ENCODE measurements at regions not wholly inside any gene's neighbourhood (a gene's known extent, or its start where the extent isn't known, plus 50 kb on each side); places are given as distances from the start of the nearest gene placed in this dataset.

- no peak overlapping the region; the same call in 1 of the 2 replicates for H3K4me2 ChIP-seq (ENCODE audit: low read length)
- H3K4me1 ChIP-seq (ENCODE audit: low read length), result no peaks in the 10 kb centered on the region
- peaks cover 9% of the 10 kb centered on the region for H3K27me3 ChIP-seq (ENCODE audit: low read depth, low read length)
- no peak overlapping the region for H3K27ac ChIP-seq (ENCODE audit: low read length)
- H3K36me3 ChIP-seq (replicated peaks; ENCODE audit: low read depth, low read length), result no peaks in the 10 kb centered on the region
- H3K9ac ChIP-seq (ENCODE audit: low read length), result no peak overlapping the region
- H3K4me3 ChIP-seq (ENCODE audit: low read length), result no peak overlapping the region
- TF ChIP-seq CTCF (IDR thresholded peaks at IDR 0.05; ENCODE audit: low read depth, low read length), result peak; percentile 50
- no peak for TF ChIP-seq EZH2phosphoT487 (IDR thresholded peaks at IDR 0.05; ENCODE audit: low read depth)
- no peaks in the 10 kb centered on the region for H3K9me3 ChIP-seq (ENCODE audit: insufficient read depth, low read length)
- H4K20me1 ChIP-seq (ENCODE audit: insufficient read depth, low read length), result no peaks in the 10 kb centered on the region
- peak overlapping the region; percentile 90 for H2AFZ ChIP-seq (ENCODE audit: low read depth, low read length)
- H3K79me2 ChIP-seq (ENCODE audit: low read length), result no peaks in the 10 kb centered on the region
Observed at GRCh38 chr5:173451031-173451430, 122.8 kb upstream of the STC2 start.

- Histone ChIP-seq H3K27ac (ENCODE audit: low read length) (no peak overlapping the region), H3K4me1 (ENCODE audit: low read length) (no peaks in the 10 kb centered on the region), H2AFZ (ENCODE audit: low read depth, low read length) (no peak overlapping the region), H3K27me3 (ENCODE audit: low read depth, low read length) (peaks cover 17% of the 10 kb centered on the region), H3K4me3 (ENCODE audit: low read length) (no peak overlapping the region), H3K9me3 (ENCODE audit: insufficient read depth, low read length) (no peaks in the 10 kb centered on the region), H4K20me1 (ENCODE audit: insufficient read depth, low read length) (no peaks in the 10 kb centered on the region), H3K9ac (ENCODE audit: low read length) (no peak overlapping the region), H3K36me3 (replicated peaks; ENCODE audit: low read depth, low read length) (no peaks in the 10 kb centered on the region), H3K79me2 (ENCODE audit: low read length) (no peaks in the 10 kb centered on the region), H3K4me2 (ENCODE audit: low read length) (no peak overlapping the region)
- TF ChIP-seq CTCF (IDR thresholded peaks at IDR 0.05; ENCODE audit: low read depth, low read length) (no peak), EZH2phosphoT487 (IDR thresholded peaks at IDR 0.05; ENCODE audit: low read depth) (no peak)
Observed at GRCh38 chr5:173450188-173450587, 122.0 kb upstream of the STC2 start.

GRCh38 chr5:173448856-173449255, 120.6 kb upstream of the STC2 start:
- no peak overlapping the region for H3K27ac ChIP-seq (ENCODE audit: low read length)
- no peaks in the 10 kb centered on the region for H4K20me1 ChIP-seq (ENCODE audit: insufficient read depth, low read length)
- no peaks in the 10 kb centered on the region for H3K36me3 ChIP-seq (replicated peaks; ENCODE audit: low read depth, low read length)
- H3K4me1 ChIP-seq (ENCODE audit: low read length), result no peaks in the 10 kb centered on the region
- H3K4me3 ChIP-seq (ENCODE audit: low read length), result no peak overlapping the region
- no peak for TF ChIP-seq EZH2phosphoT487 (IDR thresholded peaks at IDR 0.05; ENCODE audit: low read depth)
- no peak for TF ChIP-seq CTCF (IDR thresholded peaks at IDR 0.05; ENCODE audit: low read depth, low read length)
- H3K9ac ChIP-seq (ENCODE audit: low read length), result no peak overlapping the region
- H3K79me2 ChIP-seq (ENCODE audit: low read length), result no peaks in the 10 kb centered on the region
- H2AFZ ChIP-seq (ENCODE audit: low read depth, low read length), result no peak overlapping the region
- H3K27me3 ChIP-seq (ENCODE audit: low read depth, low read length), result peaks cover 31% of the 10 kb centered on the region
- no peak overlapping the region for H3K4me2 ChIP-seq (ENCODE audit: low read length)
- H3K9me3 ChIP-seq (ENCODE audit: insufficient read depth, low read length), result no peaks in the 10 kb centered on the region

- Histone ChIP-seq H3K4me1 (ENCODE audit: low read length) (no peaks in the 10 kb centered on the region), H3K27me3 (ENCODE audit: low read depth, low read length) (peaks cover 52% of the 10 kb centered on the region), H3K27ac (ENCODE audit: low read length) (no peak overlapping the region), H3K79me2 (ENCODE audit: low read length) (no peaks in the 10 kb centered on the region), H2AFZ (ENCODE audit: low read depth, low read length) (no peak overlapping the region), H3K4me2 (ENCODE audit: low read length) (no peak overlapping the region), H4K20me1 (ENCODE audit: insufficient read depth, low read length) (no peaks in the 10 kb centered on the region), H3K9ac (ENCODE audit: low read length) (no peak overlapping the region), H3K9me3 (ENCODE audit: insufficient read depth, low read length) (no peaks in the 10 kb centered on the region), H3K4me3 (ENCODE audit: low read length) (no peak overlapping the region), H3K36me3 (replicated peaks; ENCODE audit: low read depth, low read length) (no peaks in the 10 kb centered on the region)
- TF ChIP-seq EZH2phosphoT487 (IDR thresholded peaks at IDR 0.05; ENCODE audit: low read depth) (no peak), CTCF (IDR thresholded peaks at IDR 0.05; ENCODE audit: low read depth, low read length) (no peak)
Observed at GRCh38 chr5:173443971-173444370, 115.8 kb upstream of the STC2 start.
